ENCODE measurements at regions not wholly inside any gene's neighbourhood (a gene's known extent, or its start where the extent isn't known, plus 50 kb on each side); places are given as distances from the start of the nearest gene placed in this dataset.
"Not testable (repeated sequence)": the region's sequence is repeated elsewhere in the genome, so short reads cannot be mapped to it uniquely, and the experiment has no call there.

DNA sequence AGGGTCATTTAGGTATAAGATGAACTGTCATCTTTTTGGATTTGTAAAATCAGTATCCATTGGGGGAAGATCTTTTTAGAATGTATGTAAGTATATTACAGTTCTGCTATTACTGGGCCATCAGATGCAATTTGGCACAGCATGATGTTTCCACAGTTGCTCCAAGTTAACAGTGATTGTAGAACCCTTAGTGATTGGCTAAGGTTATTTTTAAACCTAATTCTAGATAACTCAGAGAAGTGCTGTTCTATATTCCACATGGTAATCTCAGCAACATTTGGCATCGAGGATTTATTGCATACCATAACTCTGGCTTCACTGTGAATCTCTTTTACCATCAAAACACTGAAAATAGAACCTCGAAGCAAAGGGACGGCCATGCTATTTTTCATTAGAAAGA is 215.7 kb upstream of the HAND2 start:
- intact Hi-C loops (cut with DNase I, micrococcal nuclease) = no loop called here
- Mint-ChIP-seq H3K27ac (no peak overlapping the region), H3K4me3 (no peak overlapping the region), H3K27me3 (no peaks in the 10 kb centered on the region), H3K9me3 (ENCODE audit: low read depth) (no peaks in the 10 kb centered on the region), H3K4me1 (no peaks in the 10 kb centered on the region), H3K36me3 (ENCODE audit: low read depth) (no peaks in the 10 kb centered on the region)
- ChIA-PET POLR2A (no interaction called here), CTCF (no interaction called here)
- ATAC-seq = no peak
- no peak for DNase-seq

DNA sequence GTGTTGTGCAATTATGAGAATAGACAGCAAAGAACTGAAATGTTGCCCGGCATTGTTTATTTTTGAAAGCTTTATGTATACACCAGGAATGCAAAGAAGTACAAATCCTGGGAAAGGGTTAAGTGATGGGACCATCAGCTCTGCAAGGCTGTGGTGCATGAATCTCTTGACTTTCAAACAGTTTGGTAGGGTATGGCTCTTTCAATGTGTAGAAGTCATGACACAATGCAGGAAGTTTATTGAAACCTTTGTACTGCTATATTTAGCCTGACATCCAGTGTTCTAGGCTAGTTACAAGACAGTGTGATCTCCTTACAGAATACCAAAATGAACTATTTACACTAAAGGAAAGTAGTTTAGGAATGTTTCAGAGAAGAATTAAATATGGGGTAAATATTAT is 206.8 kb upstream of the HAND2 start:
- peaks cover 2% of the 10 kb centered on the region for H3K9me3 Mint-ChIP-seq (ENCODE audit: low read depth)
- H3K4me3 Mint-ChIP-seq = no peak overlapping the region
- DNase-seq (no peak), ATAC-seq (no peak)
- ChIA-PET CTCF (no interaction called here), POLR2A (no interaction called here)
- H3K36me3 Mint-ChIP-seq (ENCODE audit: low read depth) = no peaks in the 10 kb centered on the region
- H3K27me3 Mint-ChIP-seq = no peaks in the 10 kb centered on the region
- intact Hi-C loops (cut with DNase I, micrococcal nuclease) = no loop called here
- H3K4me1 Mint-ChIP-seq = no peaks in the 10 kb centered on the region
- no peak overlapping the region for H3K27ac Mint-ChIP-seq

DNA sequence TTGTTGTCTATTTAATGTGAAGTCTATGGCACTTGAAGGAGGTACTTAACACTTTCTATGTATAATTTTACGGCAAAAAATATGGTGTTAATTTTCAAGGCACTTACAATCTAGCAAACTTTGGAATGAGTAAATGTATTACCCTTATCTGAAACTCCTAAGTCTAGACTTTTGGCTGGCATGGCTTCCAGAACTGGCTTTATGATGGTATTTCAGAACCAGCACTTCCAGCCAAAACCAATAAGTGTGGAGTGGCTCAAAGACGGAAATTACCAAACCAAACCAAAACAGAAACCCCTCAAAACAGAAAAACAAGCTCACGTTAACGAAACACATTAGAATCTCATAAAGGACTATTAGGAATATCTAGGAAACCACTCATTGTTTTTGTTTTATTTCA is 205.6 kb upstream of the HAND2 start:
- ChIA-PET CTCF (no interaction called here), POLR2A (no interaction called here)
- DNase-seq (no peak), ATAC-seq (no peak)
- intact Hi-C loops (cut with DNase I, micrococcal nuclease) = no loop called here
- Mint-ChIP-seq H3K9me3 (ENCODE audit: low read depth) (peaks cover 2% of the 10 kb centered on the region), H3K27ac (no peak overlapping the region), H3K36me3 (ENCODE audit: low read depth) (no peaks in the 10 kb centered on the region), H3K27me3 (no peaks in the 10 kb centered on the region), H3K4me1 (no peaks in the 10 kb centered on the region), H3K4me3 (no peak overlapping the region)

DNA sequence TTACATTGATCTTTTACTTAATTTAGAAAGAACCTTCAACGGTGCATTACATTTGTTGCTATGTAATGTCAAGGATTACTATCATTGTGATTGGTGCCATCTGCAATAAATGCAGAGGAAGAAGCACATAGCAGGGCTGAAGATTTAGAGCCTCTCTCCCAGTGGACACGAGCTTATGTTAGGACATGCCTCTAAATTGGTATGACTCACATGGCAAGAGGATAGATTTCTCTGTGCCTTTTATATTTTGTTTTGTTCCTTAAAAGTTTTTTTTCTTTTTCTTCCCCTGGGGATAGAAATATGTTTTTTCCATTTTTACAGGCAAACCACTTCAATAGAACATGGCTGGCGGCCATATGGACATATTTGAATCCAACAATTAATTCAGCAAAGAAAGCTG is 205.0 kb upstream of the HAND2 start:
- POLR2A ChIA-PET = no interaction called here
- Mint-ChIP-seq H3K36me3 (ENCODE audit: low read depth) (no peaks in the 10 kb centered on the region), H3K4me1 (no peaks in the 10 kb centered on the region), H3K27ac (no peak overlapping the region), H3K27me3 (no peaks in the 10 kb centered on the region), H3K9me3 (ENCODE audit: low read depth) (peaks cover 2% of the 10 kb centered on the region), H3K4me3 (no peak overlapping the region)
- ATAC-seq (no peak), DNase-seq (no peak)
- CTCF ChIA-PET = no interaction called here
- intact Hi-C loops (cut with DNase I, micrococcal nuclease) = no loop called here

DNA sequence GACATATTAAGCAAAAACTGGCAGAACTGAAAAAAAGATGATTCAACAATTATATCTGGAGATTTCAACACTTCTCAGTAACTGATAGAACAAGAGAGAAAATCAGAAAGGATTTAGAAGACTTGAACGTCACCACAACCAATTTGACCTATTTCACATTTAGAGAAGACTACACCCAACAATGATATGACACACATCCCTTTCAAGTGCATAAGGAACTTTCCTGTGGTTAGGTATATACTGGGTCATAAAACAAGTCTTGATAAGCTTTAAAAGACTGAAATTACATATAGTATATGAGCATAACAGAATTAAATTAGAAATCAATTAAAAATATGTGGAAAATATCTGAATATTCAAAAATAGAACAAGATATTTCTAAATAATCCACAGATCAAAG is 201.2 kb upstream of the HAND2 start:
- no peak for DNase-seq
- ChIA-PET CTCF (no interaction called here), POLR2A (no interaction called here)
- ATAC-seq = no peak
- Mint-ChIP-seq H3K4me3 (no peak overlapping the region), H3K9me3 (ENCODE audit: low read depth) (peaks cover 2% of the 10 kb centered on the region), H3K36me3 (ENCODE audit: low read depth) (no peaks in the 10 kb centered on the region), H3K27me3 (no peaks in the 10 kb centered on the region), H3K4me1 (no peaks in the 10 kb centered on the region), H3K27ac (no peak overlapping the region)
- intact Hi-C loops (cut with DNase I, micrococcal nuclease) = no loop called here

DNA sequence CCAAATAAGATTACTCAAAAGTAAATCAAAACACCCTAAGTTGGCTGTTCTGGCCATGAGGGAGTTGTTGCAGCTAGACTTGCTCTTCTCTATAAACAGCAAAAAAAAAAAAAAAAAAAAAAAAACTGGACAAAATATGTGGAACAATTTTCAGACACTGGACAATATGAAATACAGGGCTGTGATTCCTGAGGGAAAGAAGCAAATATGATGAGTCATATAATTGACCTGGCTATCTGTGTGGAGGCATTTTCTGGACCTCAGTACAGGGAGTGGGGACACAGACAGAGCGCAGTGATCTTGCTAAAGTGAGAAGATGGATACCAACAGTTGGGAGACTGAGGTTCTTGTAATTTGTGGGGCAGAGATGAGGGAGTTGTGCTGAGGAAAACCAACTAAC is 192.0 kb upstream of the HAND2 start:
- intact Hi-C loops (cut with DNase I, micrococcal nuclease) = no loop called here
- H3K4me3 Mint-ChIP-seq = no peak overlapping the region
- H3K4me1 Mint-ChIP-seq = no peaks in the 10 kb centered on the region
- ATAC-seq = no peak
- H3K36me3 Mint-ChIP-seq (ENCODE audit: low read depth) = no peaks in the 10 kb centered on the region
- DNase-seq = no peak
- H3K27me3 Mint-ChIP-seq = no peaks in the 10 kb centered on the region
- POLR2A ChIA-PET = no interaction called here
- no peak overlapping the region for H3K27ac Mint-ChIP-seq
- CTCF ChIA-PET = no interaction called here
- H3K9me3 Mint-ChIP-seq (ENCODE audit: low read depth) = peaks cover 12% of the 10 kb centered on the region

DNA sequence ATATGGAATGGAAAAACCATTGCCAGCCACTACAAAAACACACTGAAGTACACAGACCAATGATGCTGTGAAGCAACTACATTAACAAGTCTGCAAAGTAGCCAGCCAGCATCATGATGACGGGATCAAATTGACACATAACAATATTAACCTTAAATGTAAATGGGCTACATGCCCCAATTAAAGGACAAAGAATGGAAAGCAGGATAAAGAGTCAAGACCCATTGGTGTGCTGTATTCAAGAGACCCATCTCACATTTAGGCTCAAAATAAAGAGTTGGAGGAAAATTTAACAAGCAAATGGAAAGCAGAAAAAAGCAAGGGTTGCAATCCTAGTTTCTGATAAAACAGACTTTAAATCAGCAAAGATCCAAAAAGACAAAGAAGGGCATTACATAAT is 188.5 kb upstream of the HAND2 start:
- H3K4me3 Mint-ChIP-seq; H3K27me3 Mint-ChIP-seq; POLR2A ChIA-PET; ATAC-seq; H3K36me3 Mint-ChIP-seq (ENCODE audit: low read depth); CTCF ChIA-PET; H3K27ac Mint-ChIP-seq; DNase-seq; intact Hi-C loops (cut with DNase I, micrococcal nuclease); H3K4me1 Mint-ChIP-seq: not testable (repeated sequence)
- peaks cover 14% of the 10 kb centered on the region for H3K9me3 Mint-ChIP-seq (ENCODE audit: low read depth)

DNA sequence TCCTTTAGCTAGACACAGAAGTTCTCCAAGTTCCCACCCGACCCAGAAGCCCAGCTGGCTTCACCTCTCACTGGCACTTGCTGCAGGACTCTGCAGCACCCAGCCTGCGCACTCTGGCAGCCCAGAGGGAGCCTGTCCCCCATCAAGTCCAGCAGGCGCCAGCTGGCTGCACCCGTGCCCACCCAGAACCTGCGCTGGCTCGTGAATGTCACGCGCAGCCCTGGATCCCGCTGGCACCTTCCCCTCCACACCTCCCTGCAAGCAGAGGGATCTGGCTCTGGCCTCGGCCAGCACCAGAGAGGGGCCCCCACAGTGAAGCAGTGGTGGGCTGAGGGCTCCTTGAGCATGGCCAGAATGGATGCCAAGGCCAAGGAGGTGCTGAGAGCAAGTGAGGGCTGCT is 187.6 kb upstream of the HAND2 start:
- H3K27me3 Mint-ChIP-seq = no peaks in the 10 kb centered on the region
- peaks cover 14% of the 10 kb centered on the region for H3K9me3 Mint-ChIP-seq (ENCODE audit: low read depth)
- CTCF ChIA-PET = no interaction called here
- POLR2A ChIA-PET = no interaction called here
- ATAC-seq (no peak), DNase-seq (no peak)
- no peak overlapping the region for H3K27ac Mint-ChIP-seq
- H3K4me3 Mint-ChIP-seq = no peak overlapping the region
- intact Hi-C loops (cut with DNase I, micrococcal nuclease) = no loop called here
- H3K36me3 Mint-ChIP-seq (ENCODE audit: low read depth) = no peaks in the 10 kb centered on the region
- no peaks in the 10 kb centered on the region for H3K4me1 Mint-ChIP-seq

DNA sequence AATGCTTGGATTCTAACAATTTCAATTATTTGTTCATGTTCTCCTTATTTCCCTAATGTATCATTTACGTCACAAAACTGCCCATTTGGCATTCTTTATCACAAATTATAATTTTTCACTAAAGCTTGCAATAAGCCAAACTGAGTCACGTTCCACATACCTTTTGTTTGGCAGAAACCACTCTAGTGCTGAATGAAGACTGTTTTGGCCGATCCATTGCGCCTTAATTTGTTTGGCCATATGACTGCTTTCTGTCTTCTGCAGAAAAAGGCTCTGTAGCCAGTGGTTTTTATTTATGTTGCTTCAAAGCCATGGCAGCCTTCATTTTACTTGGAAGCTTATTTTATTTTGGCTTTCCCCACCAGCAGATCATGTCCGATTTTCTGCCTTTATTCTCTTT is 184.4 kb upstream of the HAND2 start:
- CTCF ChIA-PET = no interaction called here

DNA sequence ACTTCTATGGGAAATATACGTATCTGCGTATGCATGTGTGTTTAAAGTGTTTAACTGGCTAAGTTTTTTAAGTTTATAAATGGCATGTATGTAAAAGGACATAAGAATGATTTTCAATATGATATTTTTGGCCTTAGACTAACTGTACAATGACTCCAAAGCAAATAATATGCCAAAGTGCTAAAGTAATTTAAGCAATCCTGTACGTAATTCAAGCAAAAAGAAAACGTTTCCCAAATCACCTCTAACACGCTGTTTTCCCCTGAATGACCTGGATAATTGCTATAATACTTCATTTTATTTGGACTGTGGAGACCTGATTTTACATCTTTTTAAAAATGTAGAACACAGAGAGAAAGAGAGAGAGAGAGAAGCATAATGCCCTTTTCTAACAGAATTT is 183.0 kb upstream of the HAND2 start:
- DNase-seq (no peak), ATAC-seq (no peak)
- Mint-ChIP-seq H3K9me3 (ENCODE audit: low read depth) (peaks cover 6% of the 10 kb centered on the region), H3K27me3 (no peaks in the 10 kb centered on the region), H3K4me1 (no peaks in the 10 kb centered on the region), H3K27ac (no peak overlapping the region), H3K36me3 (ENCODE audit: low read depth) (no peaks in the 10 kb centered on the region), H3K4me3 (no peak overlapping the region)
- intact Hi-C loops (cut with DNase I, micrococcal nuclease) = no loop called here
- POLR2A ChIA-PET = no interaction called here
- CTCF ChIA-PET = no interaction called here

More for the DNA sequence above, 184.4 kb upstream of the HAND2 start:
- Mint-ChIP-seq H3K4me1 (no peaks in the 10 kb centered on the region), H3K4me3 (no peak overlapping the region), H3K9me3 (ENCODE audit: low read depth) (peaks cover 14% of the 10 kb centered on the region), H3K27me3 (no peaks in the 10 kb centered on the region), H3K27ac (no peak overlapping the region), H3K36me3 (ENCODE audit: low read depth) (no peaks in the 10 kb centered on the region)
- DNase-seq (no peak), ATAC-seq (no peak)
- intact Hi-C loops (cut with DNase I, micrococcal nuclease) = no loop called here
- POLR2A ChIA-PET = no interaction called here

DNA sequence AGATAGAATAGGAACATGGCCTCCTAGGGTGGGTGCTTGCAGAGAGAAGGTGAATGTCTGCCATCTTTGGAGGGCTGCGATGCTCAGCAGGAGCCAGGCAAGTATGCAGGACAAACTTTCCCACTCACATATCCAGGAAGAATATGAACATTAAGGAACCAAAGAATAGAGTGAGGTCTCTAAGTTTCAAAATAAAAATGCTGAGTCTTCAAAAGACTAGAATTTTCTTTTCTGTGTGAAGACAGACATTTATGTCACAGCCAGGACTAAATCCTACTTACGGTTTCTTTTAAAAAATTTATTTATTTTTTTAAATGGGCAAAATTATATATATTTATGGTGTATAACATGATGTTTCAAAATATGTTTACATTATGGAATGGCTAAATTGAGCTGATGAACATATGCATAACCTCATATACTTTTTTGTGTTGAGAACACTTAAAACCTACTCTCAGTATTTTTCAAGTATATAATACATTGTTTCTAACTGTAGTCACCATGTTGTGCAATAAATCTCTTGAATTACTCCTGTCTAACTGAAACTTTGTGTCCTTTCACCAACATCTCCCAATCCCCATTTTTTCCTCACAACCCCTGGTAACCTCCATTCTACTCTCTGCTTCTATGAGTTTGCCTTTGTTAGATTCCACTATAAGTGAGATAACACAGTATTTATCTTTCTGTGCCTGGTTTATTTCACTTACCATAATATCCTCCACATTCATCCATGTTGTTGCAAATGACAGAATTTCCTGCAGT is 177.8 kb upstream of the HAND2 start:
- no peak overlapping the region for H3K27ac Mint-ChIP-seq
- H3K27me3 Mint-ChIP-seq = no peaks in the 10 kb centered on the region

DNA sequence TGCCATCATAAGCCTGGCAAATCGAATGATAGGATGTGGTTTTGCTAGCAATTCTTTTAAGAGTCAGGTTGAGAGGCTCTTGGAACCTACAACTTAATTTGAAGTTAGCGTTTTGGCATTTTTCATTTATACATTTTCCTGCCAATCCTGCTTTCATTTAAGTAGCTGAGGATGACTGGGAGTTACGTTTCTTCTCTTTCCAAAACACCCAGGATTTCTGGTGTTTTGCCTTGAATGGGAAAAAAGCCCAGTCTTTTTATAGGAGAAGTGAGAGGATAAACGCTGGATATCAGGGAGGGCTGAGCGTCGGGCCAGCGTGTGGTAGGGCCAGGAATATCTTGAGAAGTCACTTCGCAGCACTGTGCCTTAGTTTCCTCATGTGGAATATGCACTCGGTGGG is 174.2 kb upstream of the HAND2 start:
- no peaks in the 10 kb centered on the region for H3K4me1 Mint-ChIP-seq
- no peak for ATAC-seq
- no peak overlapping the region for H3K27ac Mint-ChIP-seq
- no peaks in the 10 kb centered on the region for H3K27me3 Mint-ChIP-seq
- no peak for DNase-seq
- CTCF ChIA-PET = no interaction called here
- H3K4me3 Mint-ChIP-seq = no peak overlapping the region
- intact Hi-C loops (cut with DNase I, micrococcal nuclease) = no loop called here
- POLR2A ChIA-PET = no interaction called here
- no peaks in the 10 kb centered on the region for H3K36me3 Mint-ChIP-seq (ENCODE audit: low read depth)
- no peaks in the 10 kb centered on the region for H3K9me3 Mint-ChIP-seq (ENCODE audit: low read depth)

More for the DNA sequence above, 177.8 kb upstream of the HAND2 start:
- ChIA-PET CTCF (no interaction called here), POLR2A (no interaction called here)
- Mint-ChIP-seq H3K4me3 (no peak overlapping the region), H3K36me3 (ENCODE audit: low read depth) (no peaks in the 10 kb centered on the region), H3K9me3 (ENCODE audit: low read depth) (no peaks in the 10 kb centered on the region), H3K4me1 (no peaks in the 10 kb centered on the region)
- ATAC-seq (no peak), DNase-seq (no peak)
- intact Hi-C loops (cut with DNase I, micrococcal nuclease) = no loop called here

DNA sequence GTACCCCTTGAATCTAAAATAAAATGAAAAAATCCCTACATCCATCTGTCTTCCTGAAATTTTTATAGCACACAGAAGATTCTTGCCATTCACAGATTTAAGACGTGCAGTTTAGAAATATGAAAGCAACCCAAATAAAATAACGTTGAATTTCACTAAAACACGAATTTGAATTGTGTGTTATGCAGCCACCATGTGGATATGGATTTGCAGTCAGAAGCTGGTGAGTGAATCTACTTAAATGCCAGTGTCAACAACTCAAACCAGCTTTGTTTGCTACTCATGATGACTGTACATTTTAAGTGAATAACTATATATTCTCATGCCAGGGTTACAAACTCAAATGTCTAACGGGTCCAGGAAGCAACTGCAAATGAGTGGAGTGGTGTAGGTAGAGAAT is 173.0 kb upstream of the HAND2 start:
- H3K9me3 Mint-ChIP-seq (ENCODE audit: low read depth) = no peaks in the 10 kb centered on the region
- ATAC-seq (no peak), DNase-seq (no peak)
- ChIA-PET POLR2A (no interaction called here), CTCF (no interaction called here)
- intact Hi-C loops (cut with DNase I, micrococcal nuclease) = no loop called here
- H3K27ac Mint-ChIP-seq = no peak overlapping the region
- no peaks in the 10 kb centered on the region for H3K4me1 Mint-ChIP-seq
- no peak overlapping the region for H3K4me3 Mint-ChIP-seq
- H3K36me3 Mint-ChIP-seq (ENCODE audit: low read depth) = no peaks in the 10 kb centered on the region
- no peaks in the 10 kb centered on the region for H3K27me3 Mint-ChIP-seq

Data from activated CD4-positive, alpha-beta T cell treated with anti-CD3 and anti-CD28 coated beads for 36 hours (primary cell).